Thyroid gland (tissue), 4 donors: ENCODE measurements at regions not wholly inside any gene's neighbourhood (a gene's known extent, or its start where the extent isn't known, plus 50 kb on each side); places are given as distances from the start of the nearest gene placed in this dataset.

Source experiments
- POLR2A ChIP-seq, 2 donors: fragments of 450-650 bp; IDR thresholded peaks; one replicate each; pipeline ENCODE4 v1.6.1; 2017; ENCODE audit warnings: antibody characterized with exemption in 2 of 2, mild to moderate bottlenecking in 2 of 2, moderate library complexity in 1 of 2
- TF ChIP-seq, protein P1 (sequence below), 6 experiments: fragments of 200-600 bp in 3 of 6; fragments of 450-650 bp in 3 of 6; sonication (generic) in 3 of 6; IDR thresholded peaks; one replicate each; pipeline ENCODE4 v1.5.1; 2016 to 2019; ENCODE audit warnings: antibody characterized with exemption in 6 of 6, mild to moderate bottlenecking in 2 of 6, inconsistent platforms in 1 of 6, moderate library complexity in 1 of 6

- TF ChIP-seq, protein P1, sequence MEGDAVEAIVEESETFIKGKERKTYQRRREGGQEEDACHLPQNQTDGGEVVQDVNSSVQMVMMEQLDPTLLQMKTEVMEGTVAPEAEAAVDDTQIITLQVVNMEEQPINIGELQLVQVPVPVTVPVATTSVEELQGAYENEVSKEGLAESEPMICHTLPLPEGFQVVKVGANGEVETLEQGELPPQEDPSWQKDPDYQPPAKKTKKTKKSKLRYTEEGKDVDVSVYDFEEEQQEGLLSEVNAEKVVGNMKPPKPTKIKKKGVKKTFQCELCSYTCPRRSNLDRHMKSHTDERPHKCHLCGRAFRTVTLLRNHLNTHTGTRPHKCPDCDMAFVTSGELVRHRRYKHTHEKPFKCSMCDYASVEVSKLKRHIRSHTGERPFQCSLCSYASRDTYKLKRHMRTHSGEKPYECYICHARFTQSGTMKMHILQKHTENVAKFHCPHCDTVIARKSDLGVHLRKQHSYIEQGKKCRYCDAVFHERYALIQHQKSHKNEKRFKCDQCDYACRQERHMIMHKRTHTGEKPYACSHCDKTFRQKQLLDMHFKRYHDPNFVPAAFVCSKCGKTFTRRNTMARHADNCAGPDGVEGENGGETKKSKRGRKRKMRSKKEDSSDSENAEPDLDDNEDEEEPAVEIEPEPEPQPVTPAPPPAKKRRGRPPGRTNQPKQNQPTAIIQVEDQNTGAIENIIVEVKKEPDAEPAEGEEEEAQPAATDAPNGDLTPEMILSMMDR (IDR thresholded peaks at IDR 0.05), result no peak
- no peak for TF ChIP-seq POLR2A (IDR thresholded peaks at IDR 0.05)
These were observed 50.8 kb upstream of the TMEM108 start for GRCh38 chr3:132987396-132987795.
